ENCODE measurements at regions not wholly inside any gene's neighbourhood (a gene's known extent, or its start where the extent isn't known, plus 50 kb on each side); places are given as distances from the start of the nearest gene placed in this dataset.

GRCh38 chr11:45365961-45366618 lies 79.9 kb upstream of the SYT13 start:
- Histone ChIP-seq H3K4me3 (no peak overlapping the region), H3K4me1 (peaks cover 0 to 5% (median 0%) of the 10 kb centered on the region in 3 donors), H3K27ac (no peak overlapping the region), H3K36me3 (no peaks in the 10 kb centered on the region), H3K27me3 (no peaks in the 10 kb centered on the region), H3K9me3 (no peaks in the 10 kb centered on the region)
- no peak for DNase-seq
- ATAC-seq, result no peak
- intact Hi-C loops (cut with DNase I), result loop anchor here in 1 of 3 donors (10.0 kb wide), 1 partner anchor 409 kb away; no protein-coding TSS in a partner anchor
- TF ChIP-seq CTCF (IDR thresholded peaks at IDR 0.05), result no peak
- 78 to 83% methylated on average over 16 of the region's 16 CpGs for WGBS, 2 donors
- FAIRE-seq, result no peak

- DNase-seq (no peak), FAIRE-seq (no peak), ATAC-seq (peak in 2 of 4 donors; percentile 37 to 65)
- Histone ChIP-seq H3K27ac (no peak overlapping the region), H3K36me3 (no peaks in the 10 kb centered on the region), H3K4me1 (peaks cover 0 to 5% (median 0%) of the 10 kb centered on the region in 3 donors), H3K9me3 (no peaks in the 10 kb centered on the region), H3K4me3 (no peak overlapping the region), H3K27me3 (no peaks in the 10 kb centered on the region)
- 7 to 8% methylated on average over 3 of the region's 3 CpGs for whole genome bisulfite sequencing, 2 donors
- intact Hi-C loops (cut with DNase I), result loop anchor here in 1 of 3 donors (10.0 kb wide), 1 partner anchor 412 kb away; no protein-coding TSS in a partner anchor
- TF ChIP-seq CTCF (IDR thresholded peaks at IDR 0.05), result no peak
Measured at GRCh38 chr11:45362636-45363035, 76.5 kb upstream of the SYT13 start.

GRCh38 chr11:45361551-45361950 lies 75.4 kb upstream of the SYT13 start:
- 75 to 81% methylated on average over 2 of the region's 2 CpGs for WGBS, 2 donors
- ATAC-seq (no peak), DNase-seq (no peak), FAIRE-seq (no peak)
- Histone ChIP-seq H3K4me3 (no peak overlapping the region), H3K4me1 (peaks cover 0 to 5% (median 0%) of the 10 kb centered on the region in 3 donors), H3K36me3 (no peaks in the 10 kb centered on the region), H3K27me3 (no peaks in the 10 kb centered on the region), H3K9me3 (no peaks in the 10 kb centered on the region), H3K27ac (no peak overlapping the region)
- TF ChIP-seq CTCF (IDR thresholded peaks at IDR 0.05), result no peak
- intact Hi-C loops (cut with DNase I), result loop anchor here in 1 of 3 donors (10.0 kb wide), 1 partner anchor 413 kb away; no protein-coding TSS in a partner anchor

DNA sequence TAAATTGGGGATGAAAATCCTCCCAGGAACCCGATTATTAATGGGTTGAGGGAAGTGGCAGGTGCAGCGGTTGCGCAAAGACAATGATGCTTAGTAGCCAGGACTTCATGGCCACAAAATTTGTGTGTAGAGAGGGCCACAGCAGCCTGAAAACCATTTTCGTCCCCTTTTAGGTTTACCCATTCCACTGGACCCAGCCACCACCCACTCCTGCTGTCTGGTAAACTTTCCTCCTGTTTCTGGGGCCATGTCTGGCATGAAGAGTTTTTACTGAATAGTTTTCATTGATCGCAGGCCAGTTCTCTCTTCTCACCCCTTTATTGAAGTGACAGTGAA lies 69.5 kb upstream of the SYT13 start:
- WGBS, 2 donors, result 22 to 23% methylated on average over 5 of the region's 5 CpGs

More for the DNA sequence above, 69.5 kb upstream of the SYT13 start:
- ATAC-seq (peak; percentile 23 to 37 (median 34)), DNase-seq (no peak), FAIRE-seq (no peak)
- H3K36me3 ChIP-seq, result no peaks in the 10 kb centered on the region
- intact Hi-C loops (cut with DNase I), result no loop called here
- no peaks in the 10 kb centered on the region for H3K9me3 ChIP-seq
- no peak for TF ChIP-seq CTCF (IDR thresholded peaks at IDR 0.05)
- peak overlapping the region in 1 of 4 donors; percentile 44 for H3K27ac ChIP-seq
- no peaks in the 10 kb centered on the region for H3K27me3 ChIP-seq
- H3K4me3 ChIP-seq, result peak overlapping the region; percentile 35 to 64 (median 54)
- no peaks in the 10 kb centered on the region for H3K4me1 ChIP-seq
